ENCODE measurements at regions not wholly inside any gene's neighbourhood (a gene's known extent, or its start where the extent isn't known, plus 50 kb on each side); places are given as distances from the start of the nearest gene placed in this dataset.
"Not testable (repeated sequence)": the region's sequence is repeated elsewhere in the genome, so short reads cannot be mapped to it uniquely, and the experiment has no call there.

GRCh38 chr3:73143401-73143800, 81.9 kb downstream of the EBLN2 start:
- no peak overlapping the region for H3K4me3 ChIP-seq (ENCODE audit: insufficient read length, low read depth)
- no peaks in the 10 kb centered on the region for H3K9me3 ChIP-seq (ENCODE audit: insufficient read depth, low read length)
- no peaks in the 10 kb centered on the region for H3K4me1 ChIP-seq (ENCODE audit: insufficient read depth, insufficient read length)
- H3K9ac ChIP-seq (ENCODE audit: insufficient read length, low read depth), result no peak overlapping the region
- TF ChIP-seq YY1 (IDR thresholded peaks at IDR 0.05; ENCODE audit: insufficient read depth, insufficient read length), result no peak
- TF ChIP-seq SUZ12 (IDR thresholded peaks at IDR 0.05; ENCODE audit: extremely low read depth, insufficient read depth, insufficient read length), result no peak
- no peaks in the 10 kb centered on the region for H3K36me3 ChIP-seq (ENCODE audit: insufficient read depth, insufficient read length, low read length)
- H3K27me3 ChIP-seq (ENCODE audit: insufficient read depth, insufficient read length), result no peaks in the 10 kb centered on the region
- DNase-seq (ENCODE audit: low read depth, low spot score), result no peak

GRCh38 chr3:73143821-73144237, 82.4 kb downstream of the EBLN2 start:
- no peaks in the 10 kb centered on the region for H3K4me1 ChIP-seq (ENCODE audit: insufficient read depth, insufficient read length)
- no peaks in the 10 kb centered on the region for H3K36me3 ChIP-seq (ENCODE audit: insufficient read depth, insufficient read length, low read length)
- no peaks in the 10 kb centered on the region for H3K9me3 ChIP-seq (ENCODE audit: insufficient read depth, low read length)
- no peak for DNase-seq (ENCODE audit: low read depth, low spot score)
- no peak overlapping the region for H3K9ac ChIP-seq (ENCODE audit: insufficient read length, low read depth)
- TF ChIP-seq ZNF274 (IDR thresholded peaks at IDR 0.05; ENCODE audit: low read depth, low read length), result no peak
- no peak for TF ChIP-seq SUZ12 (IDR thresholded peaks at IDR 0.05; ENCODE audit: extremely low read depth, insufficient read depth, insufficient read length)
- no peak for TF ChIP-seq YY1 (IDR thresholded peaks at IDR 0.05; ENCODE audit: insufficient read depth, insufficient read length)
- no peak overlapping the region for H3K4me3 ChIP-seq (ENCODE audit: insufficient read length, low read depth)
- no peaks in the 10 kb centered on the region for H3K27me3 ChIP-seq (ENCODE audit: insufficient read depth, insufficient read length)

GRCh38 chr3:73144276-73144675, 82.8 kb downstream of the EBLN2 start:
- Histone ChIP-seq H3K27me3 (ENCODE audit: insufficient read depth, insufficient read length) (no peaks in the 10 kb centered on the region), H3K4me1 (ENCODE audit: insufficient read depth, insufficient read length) (no peaks in the 10 kb centered on the region), H3K9me3 (ENCODE audit: insufficient read depth, low read length) (no peaks in the 10 kb centered on the region), H3K9ac (ENCODE audit: insufficient read length, low read depth) (no peak overlapping the region), H3K36me3 (ENCODE audit: insufficient read depth, insufficient read length, low read length) (no peaks in the 10 kb centered on the region), H3K4me3 (ENCODE audit: insufficient read length, low read depth) (no peak overlapping the region)
- TF ChIP-seq YY1 (IDR thresholded peaks at IDR 0.05; ENCODE audit: insufficient read depth, insufficient read length), result no peak
- TF ChIP-seq ZNF274 (IDR thresholded peaks at IDR 0.05; ENCODE audit: low read depth, low read length), result no peak
- TF ChIP-seq SUZ12 (IDR thresholded peaks at IDR 0.05; ENCODE audit: extremely low read depth, insufficient read depth, insufficient read length), result no peak
- DNase-seq (ENCODE audit: low read depth, low spot score), result no peak

GRCh38 chr3:73144828-73145227, 83.4 kb downstream of the EBLN2 start:
- no peak for DNase-seq (ENCODE audit: low read depth, low spot score)
- H3K9ac ChIP-seq (ENCODE audit: insufficient read length, low read depth), result no peak overlapping the region
- no peaks in the 10 kb centered on the region for H3K27me3 ChIP-seq (ENCODE audit: insufficient read depth, insufficient read length)

GRCh38 chr3:73147479-73147878, 86.0 kb downstream of the EBLN2 start:
- H3K4me3 ChIP-seq (ENCODE audit: insufficient read length, low read depth); H3K9ac ChIP-seq (ENCODE audit: insufficient read length, low read depth); H3K27me3 ChIP-seq (ENCODE audit: insufficient read depth, insufficient read length); H3K9me3 ChIP-seq (ENCODE audit: insufficient read depth, low read length); H3K36me3 ChIP-seq (ENCODE audit: insufficient read depth, insufficient read length, low read length); H3K4me1 ChIP-seq (ENCODE audit: insufficient read depth, insufficient read length); DNase-seq (ENCODE audit: low read depth, low spot score): not testable (repeated sequence)

More at GRCh38 chr3:73144828-73145227, 83.4 kb downstream of the EBLN2 start:
- no peak overlapping the region for H3K4me3 ChIP-seq (ENCODE audit: insufficient read length, low read depth)
- TF ChIP-seq YY1 (IDR thresholded peaks at IDR 0.05; ENCODE audit: insufficient read depth, insufficient read length) (no peak), SUZ12 (IDR thresholded peaks at IDR 0.05; ENCODE audit: extremely low read depth, insufficient read depth, insufficient read length) (no peak), ZNF274 (IDR thresholded peaks at IDR 0.05; ENCODE audit: low read depth, low read length) (no peak)
- no peaks in the 10 kb centered on the region for H3K36me3 ChIP-seq (ENCODE audit: insufficient read depth, insufficient read length, low read length)
- H3K4me1 ChIP-seq (ENCODE audit: insufficient read depth, insufficient read length), result no peaks in the 10 kb centered on the region
- H3K9me3 ChIP-seq (ENCODE audit: insufficient read depth, low read length), result no peaks in the 10 kb centered on the region

- TF ChIP-seq YY1 (IDR thresholded peaks at IDR 0.05; ENCODE audit: insufficient read depth, insufficient read length), result no peak
- TF ChIP-seq SUZ12 (IDR thresholded peaks at IDR 0.05; ENCODE audit: extremely low read depth, insufficient read depth, insufficient read length), result no peak
- TF ChIP-seq ZNF274 (IDR thresholded peaks at IDR 0.05; ENCODE audit: low read depth, low read length), result no peak
- Histone ChIP-seq H3K9me3 (ENCODE audit: insufficient read depth, low read length) (no peaks in the 10 kb centered on the region), H3K9ac (ENCODE audit: insufficient read length, low read depth) (no peak overlapping the region), H3K36me3 (ENCODE audit: insufficient read depth, insufficient read length, low read length) (no peaks in the 10 kb centered on the region), H3K4me3 (ENCODE audit: insufficient read length, low read depth) (no peak overlapping the region), H3K27me3 (ENCODE audit: insufficient read depth, insufficient read length) (no peaks in the 10 kb centered on the region), H3K4me1 (ENCODE audit: insufficient read depth, insufficient read length) (no peaks in the 10 kb centered on the region)
- DNase-seq (ENCODE audit: low read depth, low spot score), result no peak
Measured at GRCh38 chr3:73148206-73148605, 86.7 kb downstream of the EBLN2 start.

- Histone ChIP-seq H3K4me3 (ENCODE audit: insufficient read length, low read depth) (no peak overlapping the region), H3K36me3 (ENCODE audit: insufficient read depth, insufficient read length, low read length) (no peaks in the 10 kb centered on the region), H3K4me1 (ENCODE audit: insufficient read depth, insufficient read length) (no peaks in the 10 kb centered on the region), H3K27me3 (ENCODE audit: insufficient read depth, insufficient read length) (no peaks in the 10 kb centered on the region), H3K9me3 (ENCODE audit: insufficient read depth, low read length) (no peaks in the 10 kb centered on the region), H3K9ac (ENCODE audit: insufficient read length, low read depth) (no peak overlapping the region)
- no peak for DNase-seq (ENCODE audit: low read depth, low spot score)
- TF ChIP-seq ZNF274 (IDR thresholded peaks at IDR 0.05; ENCODE audit: low read depth, low read length) (no peak), SUZ12 (IDR thresholded peaks at IDR 0.05; ENCODE audit: extremely low read depth, insufficient read depth, insufficient read length) (no peak), YY1 (IDR thresholded peaks at IDR 0.05; ENCODE audit: insufficient read depth, insufficient read length) (no peak)
Measured at GRCh38 chr3:73148682-73149081, 87.2 kb downstream of the EBLN2 start.
